Smooth muscle cell (in vitro differentiated cells): ENCODE measurements at regions not wholly inside any gene's neighbourhood (a gene's known extent, or its start where the extent isn't known, plus 50 kb on each side); places are given as distances from the start of the nearest gene placed in this dataset.

Experiments used
- DNase-seq: peaks from one replicate; lab custom pipeline; 2025; ENCODE audit not compliant: unreplicated experiment; lab: John Stamatoyannopoulos, UW
- H2AFZ ChIP-seq: fragments of 200-600 bp; sonication (generic); 2 replicates; pipeline ENCODE4 v1.6.0; 2016; ENCODE audit warnings: antibody characterized with exemption, low read depth, mild to moderate bottlenecking
- H3F3A ChIP-seq: fragments of 200-600 bp; sonication (generic); 2 replicates; pipeline ENCODE4 v1.6.0; 2017; ENCODE audit warnings: antibody characterized with exemption, low read depth
- H3K27ac ChIP-seq: fragments of 200-600 bp; sonication (generic); 2 replicates; pipeline ENCODE4 v1.5.1; 2016; ENCODE audit warnings: low read depth, mild to moderate bottlenecking
- H3K27me3 ChIP-seq: fragments of 200-600 bp; sonication (generic); 2 replicates; pipeline ENCODE4 v1.6.1; 2016; ENCODE audit warnings: low read depth, mild to moderate bottlenecking
- H3K36me3 ChIP-seq: fragments of 200-600 bp; sonication (generic); 2 replicates; pipeline ENCODE4 v1.5.1; 2016; ENCODE audit warnings: low read depth
- H3K4me1 ChIP-seq: fragments of 200-600 bp; sonication (generic); 2 replicates; pipeline ENCODE4 v1.5.1; 2016; ENCODE audit warnings: low read depth
- H3K4me2 ChIP-seq: fragments of 200-600 bp; sonication (generic); 2 replicates; pipeline ENCODE4 v1.6.0; 2016; ENCODE audit warnings: mild to moderate bottlenecking
- H3K4me3 ChIP-seq: fragments of 200-600 bp; sonication (generic); 2 replicates; pipeline ENCODE4 v1.5.1; 2016; ENCODE audit warnings: mild to moderate bottlenecking
- H3K79me2 ChIP-seq: fragments of 200-600 bp; sonication (generic); 2 replicates; pipeline ENCODE4 v1.6.0; 2016; ENCODE audit warnings: low read depth, mild to moderate bottlenecking
- H3K9ac ChIP-seq: fragments of 200-600 bp; sonication (generic); 2 replicates; pipeline ENCODE4 v1.6.0; 2016; ENCODE audit warnings: low read depth
- H3K9me3 ChIP-seq: fragments of 200-600 bp; sonication (generic); replicated peaks from 2 replicates; pipeline ENCODE4 v1.5.1; 2016; ENCODE audit warnings: low read depth
- H4K20me1 ChIP-seq: fragments of 200-600 bp; sonication (generic); 2 replicates; pipeline ENCODE4 v1.6.0; 2016; ENCODE audit warnings: low read depth
- WGBS: methylation state at CpG from one replicate; pipeline ENCODE4 v1.1.7; 2016; ENCODE audit warnings: low lambda C conversion rate; 5-methylcytosine and 5-hydroxymethylcytosine counted together
- TF ChIP-seq, protein P1 (sequence below): fragments of 200-600 bp; sonication (generic); IDR thresholded peaks from 2 replicates; pipeline ENCODE4 v1.5.1; 2017; ENCODE audit warnings: borderline replicate concordance, mild to moderate bottlenecking, antibody characterized with exemption; ENCODE audit not compliant: insufficient read depth, poor library complexity, severe bottlenecking

DNA sequence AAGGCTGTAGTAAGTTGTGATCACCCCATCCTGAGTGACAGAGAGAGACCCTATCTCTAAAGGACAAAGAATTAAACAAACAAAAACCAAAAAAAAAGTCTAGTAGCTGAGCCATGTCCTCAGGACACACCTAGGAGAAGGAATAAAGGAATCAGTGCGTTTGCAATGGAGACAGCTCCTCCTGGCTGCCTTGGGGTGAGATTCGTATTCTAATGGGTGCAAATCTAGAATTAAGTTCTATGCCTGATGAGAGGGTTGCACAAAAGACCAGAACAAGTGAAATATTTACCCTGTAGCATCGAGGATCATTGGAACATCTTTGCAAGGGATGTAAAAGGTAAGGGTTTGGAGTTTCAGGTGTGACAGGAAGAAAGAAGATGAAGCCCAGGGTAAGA lies 70.3 kb upstream of the BMAL1 start:
- TF ChIP-seq, protein P1, sequence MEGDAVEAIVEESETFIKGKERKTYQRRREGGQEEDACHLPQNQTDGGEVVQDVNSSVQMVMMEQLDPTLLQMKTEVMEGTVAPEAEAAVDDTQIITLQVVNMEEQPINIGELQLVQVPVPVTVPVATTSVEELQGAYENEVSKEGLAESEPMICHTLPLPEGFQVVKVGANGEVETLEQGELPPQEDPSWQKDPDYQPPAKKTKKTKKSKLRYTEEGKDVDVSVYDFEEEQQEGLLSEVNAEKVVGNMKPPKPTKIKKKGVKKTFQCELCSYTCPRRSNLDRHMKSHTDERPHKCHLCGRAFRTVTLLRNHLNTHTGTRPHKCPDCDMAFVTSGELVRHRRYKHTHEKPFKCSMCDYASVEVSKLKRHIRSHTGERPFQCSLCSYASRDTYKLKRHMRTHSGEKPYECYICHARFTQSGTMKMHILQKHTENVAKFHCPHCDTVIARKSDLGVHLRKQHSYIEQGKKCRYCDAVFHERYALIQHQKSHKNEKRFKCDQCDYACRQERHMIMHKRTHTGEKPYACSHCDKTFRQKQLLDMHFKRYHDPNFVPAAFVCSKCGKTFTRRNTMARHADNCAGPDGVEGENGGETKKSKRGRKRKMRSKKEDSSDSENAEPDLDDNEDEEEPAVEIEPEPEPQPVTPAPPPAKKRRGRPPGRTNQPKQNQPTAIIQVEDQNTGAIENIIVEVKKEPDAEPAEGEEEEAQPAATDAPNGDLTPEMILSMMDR: no peak
- Histone ChIP-seq H3K4me1 (peaks cover 7% of the 10 kb centered on the region), H4K20me1 (no peaks in the 10 kb centered on the region), H3F3A (peaks cover 17% of the 10 kb centered on the region), H3K4me3 (peak overlapping the region; percentile 51), H3K9ac (peak overlapping the region; percentile 66), H3K36me3 (no peaks in the 10 kb centered on the region), H3K79me2 (no peaks in the 10 kb centered on the region), H3K27me3 (no peaks in the 10 kb centered on the region), H3K4me2 (peak overlapping the region; percentile 78), H3K27ac (peak overlapping the region; percentile 82), H2AFZ (peak overlapping the region; percentile 63), H3K9me3 (no peaks in the 10 kb centered on the region)
- WGBS: 65% methylated on average over 3 of the region's 3 CpGs
- no peak for DNase-seq

DNA sequence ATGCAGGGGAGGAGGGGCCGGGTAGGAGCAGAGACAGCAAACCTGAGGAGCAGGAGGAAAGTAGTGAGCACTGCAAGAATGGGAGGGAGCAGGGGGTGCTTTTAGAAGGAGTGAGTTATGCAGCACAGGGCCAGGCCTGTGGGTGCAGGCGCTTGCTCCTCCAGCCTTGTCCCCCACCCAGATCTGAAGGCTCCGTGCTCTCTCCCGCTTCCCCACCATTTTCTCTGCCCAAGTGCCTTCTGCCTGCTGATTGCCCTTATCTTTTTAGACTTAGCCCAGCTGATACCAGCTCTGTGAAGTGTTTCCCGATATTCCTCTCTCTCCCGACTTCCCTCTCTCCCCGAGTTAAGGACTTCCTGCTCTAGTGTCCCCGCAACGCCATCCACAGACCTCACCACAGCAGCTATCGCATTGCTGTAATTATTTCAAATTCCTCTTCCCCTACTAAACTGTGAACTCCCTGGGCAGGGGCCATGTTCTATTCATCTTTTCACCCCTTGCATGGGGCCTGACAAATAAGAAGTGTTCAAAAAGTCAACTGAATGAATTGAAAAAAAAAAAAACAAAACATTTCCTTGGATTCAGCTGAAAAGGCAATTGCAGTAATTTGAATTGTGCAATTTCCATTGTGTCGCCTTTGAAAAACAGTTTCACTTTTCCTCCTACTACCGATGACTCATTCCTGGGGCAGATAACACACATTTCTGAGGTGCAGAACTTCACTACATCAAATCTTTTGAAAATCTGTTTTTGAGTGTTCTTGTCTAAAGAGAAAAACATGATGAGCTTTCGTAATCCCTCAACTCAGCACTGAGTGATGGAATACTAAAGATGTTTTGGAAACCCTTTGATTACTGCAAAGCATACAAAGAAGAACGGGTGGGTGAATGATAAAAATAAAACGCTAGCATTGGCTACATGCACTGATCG lies 69.7 kb upstream of the BMAL1 start:
- TF ChIP-seq, protein P1: no peak
- WGBS: 7% methylated on average over 15 of the region's 16 CpGs
- H3K79me2 ChIP-seq: no peaks in the 10 kb centered on the region
- peak overlapping the region; percentile 63 for H2AFZ ChIP-seq
- H3K4me1 ChIP-seq: peaks cover 7% of the 10 kb centered on the region
- peak overlapping the region; percentile 51 for H3K4me3 ChIP-seq
- no peaks in the 10 kb centered on the region for H4K20me1 ChIP-seq
- no peaks in the 10 kb centered on the region for H3K27me3 ChIP-seq
- peak overlapping the region; percentile 82 for H3K27ac ChIP-seq
- peak overlapping the region; percentile 78 for H3K4me2 ChIP-seq
- no peaks in the 10 kb centered on the region for H3K36me3 ChIP-seq
- H3K9me3 ChIP-seq: no peaks in the 10 kb centered on the region
- H3F3A ChIP-seq: peaks cover 17% of the 10 kb centered on the region
- peak overlapping the region; percentile 66 for H3K9ac ChIP-seq
- no peak for DNase-seq

DNA sequence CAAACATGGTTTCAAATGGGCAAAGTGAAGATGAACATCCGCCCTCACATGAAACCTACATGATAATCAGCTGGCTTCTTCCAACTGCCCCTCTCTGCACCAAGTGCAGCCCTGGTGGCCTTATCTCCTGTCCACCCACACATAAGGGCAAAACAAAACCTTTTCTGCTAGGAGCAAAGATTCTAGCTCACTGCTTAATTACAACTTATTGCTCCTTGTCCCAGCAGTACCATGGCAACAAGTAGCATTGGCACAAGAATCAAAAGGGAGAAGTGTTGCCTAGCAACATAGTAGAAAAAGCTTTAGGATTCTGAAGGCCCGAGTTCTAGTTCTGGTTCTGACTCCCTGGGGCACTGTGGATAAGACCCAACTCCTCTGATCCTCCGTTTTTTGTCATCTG lies 68.7 kb upstream of the BMAL1 start:
- H3F3A ChIP-seq: peaks cover 17% of the 10 kb centered on the region
- H3K9ac ChIP-seq: no peak overlapping the region
- no peaks in the 10 kb centered on the region for H3K27me3 ChIP-seq
- H2AFZ ChIP-seq: no peak overlapping the region
- TF ChIP-seq, protein P1: no peak
- 88% methylated on average over 3 of the region's 3 CpGs for whole genome bisulfite sequencing
- H3K9me3 ChIP-seq: no peaks in the 10 kb centered on the region
- H3K4me1 ChIP-seq: peaks cover 7% of the 10 kb centered on the region
- H3K27ac ChIP-seq: peak overlapping the region; percentile 82
- H4K20me1 ChIP-seq: no peaks in the 10 kb centered on the region
- H3K4me2 ChIP-seq: peak overlapping the region; percentile 78
- H3K36me3 ChIP-seq: no peaks in the 10 kb centered on the region
- DNase-seq: no peak
- H3K4me3 ChIP-seq: no peak overlapping the region
- no peaks in the 10 kb centered on the region for H3K79me2 ChIP-seq

DNA sequence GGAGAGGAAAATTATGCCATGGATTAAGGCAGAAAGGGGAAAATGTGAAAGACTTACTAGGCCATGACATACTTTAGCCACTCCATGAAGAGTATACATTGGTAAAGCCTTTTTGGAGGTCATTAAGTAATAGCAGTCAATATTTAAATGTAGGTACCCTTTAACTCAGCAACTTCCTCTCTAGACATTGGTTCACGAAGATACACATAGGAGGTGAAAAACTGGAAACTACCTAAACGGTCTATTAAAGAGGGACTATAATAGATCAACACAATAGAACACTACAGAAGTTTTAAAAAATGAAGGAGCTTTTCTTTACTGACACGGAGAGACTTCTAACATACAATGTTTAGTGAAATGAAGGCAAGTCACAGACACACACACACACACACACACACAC lies 68.2 kb upstream of the BMAL1 start:
- no peak overlapping the region for H2AFZ ChIP-seq
- H3K4me2 ChIP-seq: no peak overlapping the region
- TF ChIP-seq, protein P1: no peak
- peaks cover 11% of the 10 kb centered on the region for H3K4me1 ChIP-seq
- H3K79me2 ChIP-seq: no peaks in the 10 kb centered on the region
- no peak overlapping the region for H3K4me3 ChIP-seq
- no peaks in the 10 kb centered on the region for H3K36me3 ChIP-seq
- H4K20me1 ChIP-seq: no peaks in the 10 kb centered on the region
- no peaks in the 10 kb centered on the region for H3K9me3 ChIP-seq
- no peak for DNase-seq
- H3F3A ChIP-seq: peaks cover 22% of the 10 kb centered on the region
- no peak overlapping the region for H3K27ac ChIP-seq
- 93% methylated on average over 3 of the region's 3 CpGs for WGBS
- no peak overlapping the region for H3K9ac ChIP-seq
- no peaks in the 10 kb centered on the region for H3K27me3 ChIP-seq
